Activated CD4-positive, alpha-beta T cell treated with anti-CD3 and anti-CD28 coated beads, Interleukin-2, amount 50 U/mL, for 24 hours (primary cell): ENCODE measurements at regions not wholly inside any gene's neighbourhood (a gene's known extent, or its start where the extent isn't known, plus 50 kb on each side); places are given as distances from the start of the nearest gene placed in this dataset.
"Not testable (repeated sequence)": the region's sequence is repeated elsewhere in the genome, so short reads cannot be mapped to it uniquely, and the experiment has no call there.

Experiments used
- DNase-seq, 2 donors: peaks; one replicate each; pipeline ENCODE4 v3.0.0-alpha.2; 2020; ENCODE audit warnings: low read depth in 1 of 2, low spot score in 1 of 2

- not testable (repeated sequence) for DNase-seq
Measured at GRCh38 chr15:19903281-19903680, 638.3 kb downstream of the GOLGA6L6 start.

- not testable (repeated sequence) for DNase-seq
Measured at GRCh38 chr15:19902388-19902787, 639.2 kb downstream of the GOLGA6L6 start.

GRCh38 chr15:19901414-19901813 is 640.2 kb downstream of the GOLGA6L6 start:
- not testable (repeated sequence) for DNase-seq

- no peak for DNase-seq
Measured at GRCh38 chr15:19899021-19899824, 642.4 kb downstream of the GOLGA6L6 start.

- not testable (repeated sequence) for DNase-seq
Measured at GRCh38 chr15:19888811-19889210, 652.8 kb downstream of the GOLGA6L6 start.

- not testable (repeated sequence) for DNase-seq
Measured at GRCh38 chr15:19844061-19844460, 697.5 kb downstream of the GOLGA6L6 start.
